SH-SY5Y (cell line): ENCODE measurements at regions not wholly inside any gene's neighbourhood (a gene's known extent, or its start where the extent isn't known, plus 50 kb on each side); places are given as distances from the start of the nearest gene placed in this dataset.

Source experiments
- GATA2 ChIP-seq: IDR thresholded peaks from 2 replicates; pipeline ENCODE4 v1.6.1; 2011; ENCODE audit warnings: mild to moderate bottlenecking, low read depth, low read length
- GATA3 ChIP-seq: IDR thresholded peaks from 2 replicates; pipeline ENCODE4 v1.6.1; 2011; ENCODE audit warnings: low read depth, mild to moderate bottlenecking, low read length, moderate library complexity

GRCh38 chr5:107764282-107764681 lies 93.5 kb upstream of the EFNA5 start:
- TF ChIP-seq GATA3 (no peak), GATA2 (no peak)

DNA sequence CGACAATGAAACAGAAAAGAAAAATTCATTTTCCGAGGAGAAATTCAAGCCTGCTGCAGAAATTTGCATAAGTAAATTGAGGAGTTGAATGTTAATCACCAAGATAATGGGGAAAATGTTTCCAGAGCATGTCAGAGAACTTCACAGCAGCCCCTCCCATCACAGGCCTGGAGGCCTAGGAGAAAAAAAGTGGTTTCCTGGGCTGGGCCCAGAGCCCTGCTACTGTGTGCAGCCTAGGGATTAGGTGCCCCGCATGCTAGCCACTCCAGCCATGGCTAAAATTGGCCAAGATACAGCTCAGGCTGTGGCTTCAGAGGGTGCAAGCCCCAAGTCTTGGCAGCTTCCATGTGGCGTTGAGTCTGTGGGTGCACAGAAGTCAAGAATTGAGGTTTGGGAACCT lies 82.7 kb upstream of the EFNA5 start:
- TF ChIP-seq GATA2 (no peak), GATA3 (no peak)

GRCh38 chr5:107744418-107745330 lies 73.9 kb upstream of the EFNA5 start:
- TF ChIP-seq GATA3 = no peak
- TF ChIP-seq GATA2 = no peak

- TF ChIP-seq GATA2 = no peak
- TF ChIP-seq GATA3 = no peak
Measured at GRCh38 chr5:107743373-107744000, 72.8 kb upstream of the EFNA5 start.

GRCh38 chr5:107739661-107740060 lies 68.9 kb upstream of the EFNA5 start:
- TF ChIP-seq GATA2 (no peak), GATA3 (no peak)

DNA sequence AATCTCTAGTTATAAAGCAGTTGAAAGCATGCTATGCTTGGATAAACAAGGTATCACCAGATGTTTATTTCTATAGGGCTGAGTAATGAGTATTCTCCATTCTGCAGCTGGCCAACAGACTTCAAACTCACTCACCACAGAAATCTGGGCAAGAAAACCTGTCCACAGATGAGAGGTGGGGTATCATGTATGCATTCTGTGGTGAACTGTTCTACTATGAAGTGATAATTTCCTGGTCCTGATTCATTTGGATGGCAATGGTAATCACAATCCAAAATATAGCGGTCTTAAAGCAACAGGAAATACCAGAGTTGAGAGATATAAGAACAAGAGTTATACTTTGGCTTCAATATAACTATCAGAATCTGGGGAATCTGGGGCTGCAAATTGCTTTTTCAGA lies 65.9 kb upstream of the EFNA5 start:
- no peak for TF ChIP-seq GATA2
- TF ChIP-seq GATA3 = no peak

DNA sequence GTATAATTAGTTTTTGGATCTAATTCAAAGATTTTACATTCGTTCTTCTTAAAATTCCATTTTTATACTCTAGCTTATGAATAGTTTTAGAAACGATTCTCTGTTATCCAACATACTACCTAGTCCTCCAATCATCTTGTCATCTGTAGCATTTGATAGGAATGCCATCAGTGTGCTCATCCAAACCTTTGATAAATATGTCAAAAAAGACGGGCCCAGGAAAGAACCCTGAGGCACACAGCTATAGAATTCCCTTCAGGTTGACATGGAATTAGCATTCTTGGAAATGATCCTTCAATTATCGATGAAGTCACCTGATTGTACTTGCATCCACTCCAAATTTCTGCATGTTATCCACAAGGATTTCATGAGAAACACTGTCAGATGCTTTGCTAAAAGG lies 64.8 kb upstream of the EFNA5 start:
- TF ChIP-seq GATA3 (no peak), GATA2 (no peak)

DNA sequence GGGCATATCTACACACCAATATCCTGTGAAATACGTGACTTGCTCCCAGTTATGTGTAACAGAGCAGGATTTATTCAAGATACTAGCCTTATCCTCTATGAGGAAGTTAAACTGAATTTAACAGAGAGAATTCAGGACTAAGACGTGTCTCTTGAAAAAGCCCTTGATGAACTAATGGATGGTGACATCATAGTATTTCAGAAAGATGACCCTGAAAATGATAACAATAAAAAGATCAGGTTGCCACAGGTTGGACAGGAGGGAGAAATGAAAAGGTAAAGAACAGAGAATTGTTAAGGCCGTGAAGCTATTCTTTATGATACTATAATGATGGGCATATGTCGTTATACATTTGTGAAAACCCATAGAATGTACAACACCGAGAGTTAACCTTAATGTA lies 56.2 kb upstream of the EFNA5 start:
- TF ChIP-seq GATA3 (no peak), GATA2 (no peak)

DNA sequence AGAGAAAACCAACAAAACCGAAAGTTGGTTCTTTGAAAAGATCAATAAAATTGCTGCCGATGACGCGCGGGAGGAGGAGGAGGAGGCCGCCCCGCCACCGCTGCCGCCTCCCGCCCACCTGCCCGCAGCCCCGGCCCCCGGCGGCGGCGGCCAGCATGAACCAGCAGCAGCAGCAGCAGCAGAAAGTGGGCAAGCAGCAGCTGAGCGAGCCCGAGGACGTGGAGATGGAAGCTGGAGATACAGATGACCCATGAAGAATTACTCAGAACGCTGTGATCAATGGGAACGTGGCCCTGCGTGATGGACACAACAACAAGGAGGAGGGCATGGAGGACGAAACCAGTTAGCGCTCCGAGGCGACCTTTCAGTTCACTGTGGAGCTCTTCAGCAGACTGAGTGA lies 53.9 kb upstream of the EFNA5 start:
- TF ChIP-seq GATA2 (no peak), GATA3 (no peak)
